CD14-positive monocyte (primary cell): ENCODE measurements at regions not wholly inside any gene's neighbourhood (a gene's known extent, or its start where the extent isn't known, plus 50 kb on each side); places are given as distances from the start of the nearest gene placed in this dataset.

Source experiments
- DNase-seq, 3 donors: peaks; one replicate each; pipeline ENCODE4 v3.0.0-alpha.2; 2011 to 2022
- H2AFZ ChIP-seq: 2 replicates; pipeline ENCODE4 v1.6.0; 2012; ENCODE audit warnings: mild to moderate bottlenecking, low read depth, low read length, inconsistent platforms; ENCODE audit not compliant: insufficient read depth, poor library complexity, severe bottlenecking
- H3K27ac ChIP-seq, 2 donors: 1 replicate in 1 of 2; 2 replicates in 1 of 2; pipeline ENCODE4 v1.5.1; 2012 to 2013; ENCODE audit warnings: low read length in 2 of 2, control low read depth in 1 of 2, inconsistent platforms in 1 of 2, low read depth in 1 of 2, mild to moderate bottlenecking in 1 of 2
- H3K27me3 ChIP-seq, 2 donors: one replicate each; pipeline versions ENCODE4 v1.6.0 to v1.6.1; 2011 to 2013; ENCODE audit warnings: low read length in 2 of 2; ENCODE audit not compliant: control insufficient read depth in 2 of 2, insufficient read depth in 2 of 2
- H3K36me3 ChIP-seq, 2 donors: replicated peaks in 1 of 2; 1 replicate in 1 of 2; 2 replicates in 1 of 2; pipeline versions ENCODE4 v1.5.1 to v1.6.1; 2012 to 2013; ENCODE audit warnings: low read length in 2 of 2, control low read depth in 1 of 2, inconsistent platforms in 1 of 2, mild to moderate bottlenecking in 1 of 2; ENCODE audit not compliant: insufficient read depth in 2 of 2, control insufficient read depth in 1 of 2
- H3K4me1 ChIP-seq, 2 donors: 1 replicate in 1 of 2; 2 replicates in 1 of 2; pipeline versions ENCODE4 v1.5.1 to v1.6.1; 2012 to 2013; ENCODE audit warnings: low read length in 2 of 2, control low read depth in 1 of 2, inconsistent platforms in 1 of 2, mild to moderate bottlenecking in 1 of 2, moderate library complexity in 1 of 2; ENCODE audit not compliant: insufficient read depth in 2 of 2, control insufficient read depth in 1 of 2
- H3K4me2 ChIP-seq: replicated peaks from 2 replicates; pipeline ENCODE3; 2012; ENCODE audit warnings: low read length, moderate library complexity, mild to moderate bottlenecking; ENCODE audit not compliant: poor library complexity, severe bottlenecking; ENCODE audit errors: extremely low read depth
- H3K4me3 ChIP-seq, 3 experiments: fragments of 200-600 bp in 1 of 3; sonication (generic) in 1 of 3; replicated peaks in 1 of 3; 1 replicate in 2 of 3; 2 replicates in 1 of 3; pipeline ENCODE4 v1.5.1; 2011 to 2013; ENCODE audit warnings: low read length in 3 of 3, mild to moderate bottlenecking in 3 of 3, control low read depth in 2 of 3, low read depth in 2 of 3, inconsistent platforms in 1 of 3, moderate library complexity in 1 of 3
- H3K79me2 ChIP-seq: 2 replicates; pipeline ENCODE4 v1.6.0; 2012; ENCODE audit warnings: mild to moderate bottlenecking, control low read depth, inconsistent platforms, low read length, moderate library complexity; ENCODE audit not compliant: insufficient read depth
- H3K9ac ChIP-seq: 2 replicates; pipeline ENCODE4 v1.6.0; 2017; ENCODE audit warnings: low read length, mild to moderate bottlenecking; ENCODE audit not compliant: insufficient read depth, poor library complexity, severe bottlenecking
- H3K9me3 ChIP-seq, 2 donors: replicated peaks in 1 of 2; 1 replicate in 1 of 2; 2 replicates in 1 of 2; pipeline versions ENCODE4 v1.5.1 to v1.6.1; 2012 to 2013; ENCODE audit warnings: low read length in 2 of 2, control low read depth in 1 of 2; ENCODE audit not compliant: control insufficient read depth in 1 of 2, insufficient read depth in 1 of 2
- H4K20me1 ChIP-seq: 2 replicates; pipeline ENCODE4 v1.6.0; 2012; ENCODE audit warnings: mild to moderate bottlenecking, low read length, control low read depth, moderate library complexity; ENCODE audit not compliant: insufficient read depth
- H3K27ac Mint-ChIP-seq, 7 donors: one replicate each; pipeline ENCODE4 v1.8.0; 2020; ENCODE audit warnings: mild to moderate bottlenecking in 7 of 7, mixed read lengths in 7 of 7, moderate library complexity in 6 of 7, inconsistent platforms in 2 of 7
- H3K27me3 Mint-ChIP-seq, 3 donors: one replicate each; pipeline ENCODE4 v1.8.0; 2021 to 2022; ENCODE audit warnings: low read depth in 3 of 3, mild to moderate bottlenecking in 3 of 3, mixed read lengths in 3 of 3, moderate library complexity in 3 of 3, inconsistent platforms in 1 of 3
- H3K36me3 Mint-ChIP-seq, 2 donors: one replicate each; pipeline ENCODE4 v1.8.0; 2020; ENCODE audit warnings: mixed read lengths in 2 of 2, inconsistent platforms in 1 of 2, mild to moderate bottlenecking in 1 of 2
- H3K4me1 Mint-ChIP-seq: one replicate; pipeline ENCODE4 v1.8.0; 2020; ENCODE audit warnings: mild to moderate bottlenecking, mixed read lengths
- H3K4me3 Mint-ChIP-seq, 2 donors: one replicate each; pipeline ENCODE4 v1.8.0; 2020; ENCODE audit warnings: mild to moderate bottlenecking in 2 of 2, mixed read lengths in 2 of 2, moderate library complexity in 1 of 2
- H3K9me3 Mint-ChIP-seq, 7 donors: one replicate each; pipeline ENCODE4 v1.8.0; 2020 to 2022; ENCODE audit warnings: mixed read lengths in 7 of 7, mild to moderate bottlenecking in 6 of 7, moderate library complexity in 6 of 7, inconsistent platforms in 2 of 7
- WGBS: methylation state at CpG from one replicate; pipeline ENCODE4 v1.1.5; 2013; ENCODE audit warnings: missing lambda C conversion rate; ENCODE audit not compliant: insufficient coverage; 5-methylcytosine and 5-hydroxymethylcytosine counted together
- intact Hi-C, 2 donors: fragments of 100-400 bp; cut with micrococcal nuclease; formaldehyde crosslinking; loops; one replicate each; pipeline versions ENCODE4 v1.15.0 to v1.15.1; 2023
- TF ChIP-seq, protein P1 (sequence below): fragments of 200-600 bp; IDR thresholded peaks from one replicate; pipeline ENCODE4 v1.8.0; 2022; ENCODE audit warnings: antibody characterized with exemption, mild to moderate bottlenecking

DNA sequence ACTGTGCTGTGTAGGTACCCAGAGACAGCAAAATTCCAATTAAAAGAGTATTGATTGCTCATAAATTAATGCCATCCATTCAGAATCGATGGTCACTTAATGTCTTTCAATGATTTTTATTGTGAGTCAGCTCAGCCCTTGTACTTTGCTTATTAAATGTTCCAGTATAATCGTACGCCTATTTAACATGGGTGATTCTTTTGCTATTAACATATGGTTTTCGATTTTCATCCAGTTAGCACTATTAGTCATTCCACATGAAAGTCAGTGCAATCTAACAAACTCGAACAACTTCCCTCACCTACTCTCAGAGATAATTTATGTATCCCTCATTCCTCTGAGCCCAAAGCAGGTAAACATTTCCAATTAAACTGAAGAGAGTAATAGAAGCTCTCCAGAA, 109.6 kb upstream of the APP start:
- no peak overlapping the region for H3K27ac Mint-ChIP-seq
- WGBS: 60% methylated on average over 1 of the region's 5 CpGs
- Histone ChIP-seq H2AFZ (no peak overlapping the region), H3K9me3 (peaks cover 7 to 10% of the 10 kb centered on the region in 2 donors), H3K36me3 (no peaks in the 10 kb centered on the region), H3K9ac (no peak overlapping the region), H4K20me1 (no peaks in the 10 kb centered on the region), H3K27me3 (no peaks in the 10 kb centered on the region), H3K4me1 (no peaks in the 10 kb centered on the region), H3K4me2 (no peak overlapping the region), H3K79me2 (no peaks in the 10 kb centered on the region), H3K27ac (no peak overlapping the region), H3K4me3 (no peak overlapping the region)
- no peaks in the 10 kb centered on the region for H3K4me1 Mint-ChIP-seq
- TF ChIP-seq, protein P1, sequence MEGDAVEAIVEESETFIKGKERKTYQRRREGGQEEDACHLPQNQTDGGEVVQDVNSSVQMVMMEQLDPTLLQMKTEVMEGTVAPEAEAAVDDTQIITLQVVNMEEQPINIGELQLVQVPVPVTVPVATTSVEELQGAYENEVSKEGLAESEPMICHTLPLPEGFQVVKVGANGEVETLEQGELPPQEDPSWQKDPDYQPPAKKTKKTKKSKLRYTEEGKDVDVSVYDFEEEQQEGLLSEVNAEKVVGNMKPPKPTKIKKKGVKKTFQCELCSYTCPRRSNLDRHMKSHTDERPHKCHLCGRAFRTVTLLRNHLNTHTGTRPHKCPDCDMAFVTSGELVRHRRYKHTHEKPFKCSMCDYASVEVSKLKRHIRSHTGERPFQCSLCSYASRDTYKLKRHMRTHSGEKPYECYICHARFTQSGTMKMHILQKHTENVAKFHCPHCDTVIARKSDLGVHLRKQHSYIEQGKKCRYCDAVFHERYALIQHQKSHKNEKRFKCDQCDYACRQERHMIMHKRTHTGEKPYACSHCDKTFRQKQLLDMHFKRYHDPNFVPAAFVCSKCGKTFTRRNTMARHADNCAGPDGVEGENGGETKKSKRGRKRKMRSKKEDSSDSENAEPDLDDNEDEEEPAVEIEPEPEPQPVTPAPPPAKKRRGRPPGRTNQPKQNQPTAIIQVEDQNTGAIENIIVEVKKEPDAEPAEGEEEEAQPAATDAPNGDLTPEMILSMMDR: no peak
- intact Hi-C loops: no loop called here
- no peaks in the 10 kb centered on the region for H3K27me3 Mint-ChIP-seq
- H3K9me3 Mint-ChIP-seq: peaks cover 7 to 24% (median 17%) of the 10 kb centered on the region in 7 donors
- no peaks in the 10 kb centered on the region for H3K36me3 Mint-ChIP-seq
- no peak for DNase-seq
- no peak overlapping the region for H3K4me3 Mint-ChIP-seq

DNA sequence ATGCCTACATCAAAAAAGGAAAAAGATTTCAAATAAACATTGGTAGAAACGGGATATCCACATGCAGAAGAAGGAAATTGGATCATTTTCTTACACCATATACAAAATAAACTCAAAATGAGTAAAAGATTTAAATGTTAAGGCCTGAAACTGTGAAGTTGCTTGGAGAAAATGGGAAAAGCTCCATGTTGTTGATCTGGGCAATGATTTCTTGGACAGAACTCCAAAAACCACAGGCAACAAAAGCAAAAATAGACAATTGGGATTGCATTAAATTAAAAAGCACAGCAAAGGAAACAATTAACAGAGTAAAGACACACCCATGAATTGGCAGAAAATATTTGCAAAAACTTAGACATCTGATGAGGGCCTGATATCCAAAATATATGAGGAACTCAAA, 105.2 kb upstream of the APP start:
- Histone ChIP-seq H3K36me3 (no peaks in the 10 kb centered on the region), H3K9ac (no peak overlapping the region), H2AFZ (no peak overlapping the region), H3K27me3 (no peaks in the 10 kb centered on the region), H3K4me2 (no peak overlapping the region), H3K4me3 (no peak overlapping the region), H3K4me1 (no peaks in the 10 kb centered on the region), H4K20me1 (no peaks in the 10 kb centered on the region), H3K9me3 (peaks cover 14 to 41% of the 10 kb centered on the region in 2 donors), H3K79me2 (no peaks in the 10 kb centered on the region), H3K27ac (no peak overlapping the region)
- intact Hi-C loops: no loop called here
- Mint-ChIP-seq H3K36me3 (no peaks in the 10 kb centered on the region), H3K4me3 (no peak overlapping the region), H3K9me3 (peaks cover 22 to 46% (median 34%) of the 10 kb centered on the region in 7 donors), H3K27me3 (no peaks in the 10 kb centered on the region), H3K4me1 (no peaks in the 10 kb centered on the region), H3K27ac (no peak overlapping the region)
- TF ChIP-seq, protein P1: no peak
- DNase-seq: no peak
- no CpG with 5 or more reads among the region's 1 CpG for WGBS
